HG03378 (cell line): ENCODE measurements at regions not wholly inside any gene's neighbourhood (a gene's known extent, or its start where the extent isn't known, plus 50 kb on each side); places are given as distances from the start of the nearest gene placed in this dataset.
"Not testable (repeated sequence)": the region's sequence is repeated elsewhere in the genome, so short reads cannot be mapped to it uniquely, and the experiment has no call there.

ENCODE experiments used
- ATAC-seq: cut with Tn5 transposase; IDR thresholded peaks from one replicate; pipeline ENCODE4 v1.9.1; 2021; ENCODE audit warnings: mild to moderate bottlenecking, moderate library complexity; ENCODE audit not compliant: unreplicated experiment

DNA sequence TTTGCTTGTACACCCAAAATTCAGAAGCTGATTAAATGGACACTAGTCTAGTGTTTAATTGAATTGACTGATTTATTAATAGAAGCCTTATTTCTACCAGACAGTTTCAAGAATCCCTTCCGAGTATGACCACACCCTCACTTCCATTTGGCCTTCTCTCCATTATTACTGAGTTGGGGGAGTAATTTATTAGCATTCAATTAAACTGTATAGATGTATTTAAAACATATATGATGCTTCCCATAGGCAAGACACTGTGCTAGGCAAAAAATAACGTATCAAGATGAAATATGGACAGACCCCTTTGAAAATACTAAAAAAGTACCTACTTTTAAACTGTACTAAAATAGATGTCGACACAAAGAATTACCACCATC, 112.9 kb upstream of the PHACTR1 start:
- ATAC-seq = no peak

- peak; percentile 42 for ATAC-seq
These were observed 110.7 kb upstream of the PHACTR1 start for GRCh38 chr6:12605888-12606345.

GRCh38 chr6:12606616-12607015, 110.0 kb upstream of the PHACTR1 start:
- no peak for ATAC-seq

DNA sequence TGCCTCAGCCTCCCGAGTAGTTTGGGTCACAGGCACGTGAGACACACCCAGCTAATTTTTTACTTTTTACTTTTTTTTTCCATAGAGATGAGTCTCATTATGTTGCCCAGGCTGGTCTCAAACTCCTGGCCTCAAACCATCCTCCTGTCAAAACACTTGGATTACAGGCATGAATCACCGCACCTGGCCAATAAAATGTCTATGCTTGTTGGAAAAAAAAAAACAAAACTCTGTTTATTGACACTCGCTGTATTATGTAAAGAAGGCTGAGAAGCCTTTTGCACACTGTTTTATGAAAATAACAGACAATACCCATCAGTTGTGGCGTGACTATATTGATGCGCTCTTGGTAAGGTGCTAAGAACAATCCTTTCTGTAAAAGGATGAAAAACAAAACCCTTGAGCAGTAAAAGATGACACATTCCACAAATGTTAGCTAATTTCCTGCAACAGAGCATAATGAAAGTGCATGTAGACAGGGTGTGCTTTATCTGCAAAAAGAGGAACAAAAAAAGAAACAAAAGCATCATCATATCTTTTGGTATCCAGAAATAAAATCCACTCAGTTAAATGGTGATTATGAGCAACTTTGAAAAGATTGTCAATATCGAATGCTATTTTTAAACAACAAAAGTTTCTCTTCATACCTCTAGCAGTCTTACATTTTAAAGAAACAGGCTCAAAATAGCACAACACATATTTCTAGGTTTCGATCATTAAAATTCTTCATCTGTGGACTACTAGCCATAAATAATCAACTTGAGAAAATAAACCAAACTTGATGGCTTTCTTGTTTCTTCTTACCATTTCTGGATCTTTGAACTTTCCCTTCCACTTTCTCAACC, 108.3 kb upstream of the PHACTR1 start:
- ATAC-seq = peak; percentile 80

- peak; percentile 5 for ATAC-seq
These were observed 107.7 kb upstream of the PHACTR1 start for GRCh38 chr6:12608874-12609273.

DNA sequence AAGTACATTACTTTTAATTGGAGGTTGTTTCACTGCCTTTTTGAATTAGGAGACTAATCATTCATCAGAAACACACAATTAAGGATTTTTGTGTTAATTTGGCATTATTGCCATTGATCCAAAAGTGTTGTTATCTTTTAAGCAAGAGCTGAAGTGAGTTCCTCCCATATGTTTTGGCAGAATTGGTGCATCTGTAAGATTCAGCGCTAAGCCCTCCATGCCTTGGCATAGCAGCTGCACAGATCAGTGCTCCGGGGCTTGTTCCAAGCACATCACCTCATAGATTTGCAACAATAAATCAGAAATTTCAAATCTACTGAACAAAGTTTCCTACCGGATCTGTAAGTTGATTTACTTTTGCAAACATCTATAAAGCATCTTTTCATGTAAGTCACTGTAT, 106.8 kb upstream of the PHACTR1 start:
- no peak for ATAC-seq

- ATAC-seq = no peak
These were observed 105.7 kb upstream of the PHACTR1 start for GRCh38 chr6:12610862-12611261.

- ATAC-seq = no peak
These were observed 102.8 kb upstream of the PHACTR1 start for GRCh38 chr6:12613811-12614210.

GRCh38 chr6:12614456-12614855, 102.1 kb upstream of the PHACTR1 start:
- no peak for ATAC-seq

- ATAC-seq = no peak
These were observed 98.3 kb upstream of the PHACTR1 start for GRCh38 chr6:12618296-12618695.

DNA sequence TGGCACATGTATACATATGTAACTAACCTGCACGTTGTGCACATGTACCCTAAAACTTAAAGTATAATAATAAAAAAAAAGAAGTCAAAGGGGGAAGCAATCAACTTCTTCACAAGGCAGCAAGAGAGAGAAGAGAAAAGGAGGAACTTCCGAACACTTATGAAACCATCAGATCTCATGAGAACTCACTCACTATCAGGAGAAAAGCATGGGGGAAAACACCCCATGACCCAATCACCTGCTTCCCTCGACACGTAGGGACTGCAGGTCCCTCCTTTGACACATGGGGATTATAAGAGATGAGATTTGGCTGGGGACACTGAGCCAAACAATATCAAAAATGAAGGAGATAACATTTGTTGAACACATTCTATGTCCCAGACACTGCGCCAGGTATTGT, 94.8 kb upstream of the PHACTR1 start:
- no peak for ATAC-seq

DNA sequence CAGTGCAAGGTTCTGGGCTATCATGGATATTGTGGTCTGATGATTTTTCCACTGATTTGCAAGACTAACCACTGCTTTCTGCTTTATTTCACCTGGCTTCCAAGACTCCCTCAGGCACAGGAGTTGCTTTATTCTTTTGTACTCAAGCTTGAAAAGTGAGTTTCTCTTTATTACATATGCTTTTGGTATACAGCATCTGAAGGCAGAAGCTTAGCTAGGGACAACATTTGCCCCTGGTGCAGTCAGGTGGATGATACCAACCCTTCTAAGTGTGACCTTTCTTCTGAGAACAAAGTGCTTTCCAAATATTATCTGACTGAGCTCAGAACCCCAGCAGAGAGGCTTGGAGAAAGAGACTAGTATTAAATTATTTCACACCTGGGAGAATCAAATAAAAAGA, 94.0 kb upstream of the PHACTR1 start:
- ATAC-seq = no peak

DNA sequence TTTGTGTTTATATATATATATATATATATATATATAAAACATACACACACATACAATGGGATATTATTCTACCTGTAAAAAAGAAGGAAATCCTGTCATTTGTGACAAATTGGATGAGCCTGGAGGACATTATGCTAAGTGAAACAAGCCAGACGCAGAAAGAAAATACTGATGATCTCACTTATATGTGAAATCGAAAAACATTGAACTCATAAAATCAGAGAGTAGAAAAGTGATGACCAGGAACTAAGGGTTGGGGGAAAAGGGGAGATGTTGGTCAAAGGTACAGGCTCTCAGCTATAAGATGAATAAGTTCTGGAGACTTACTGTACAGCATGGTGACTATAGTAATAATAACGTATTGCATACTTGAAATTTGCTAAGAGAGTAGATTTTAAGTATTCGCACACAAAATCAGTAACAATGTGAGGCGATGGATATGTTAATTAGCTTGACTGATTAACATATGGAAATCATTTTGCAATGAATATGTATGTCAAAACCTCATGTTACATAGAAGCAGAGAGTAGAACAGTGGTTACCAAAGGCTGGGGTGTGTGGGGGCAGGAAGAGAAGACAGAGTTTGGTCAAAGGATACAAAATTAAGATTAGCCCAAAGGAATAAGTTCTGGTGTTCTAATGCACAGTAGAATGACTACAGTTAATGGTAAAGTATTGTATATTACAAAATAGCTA, 92.3 kb upstream of the PHACTR1 start:
- no peak for ATAC-seq

DNA sequence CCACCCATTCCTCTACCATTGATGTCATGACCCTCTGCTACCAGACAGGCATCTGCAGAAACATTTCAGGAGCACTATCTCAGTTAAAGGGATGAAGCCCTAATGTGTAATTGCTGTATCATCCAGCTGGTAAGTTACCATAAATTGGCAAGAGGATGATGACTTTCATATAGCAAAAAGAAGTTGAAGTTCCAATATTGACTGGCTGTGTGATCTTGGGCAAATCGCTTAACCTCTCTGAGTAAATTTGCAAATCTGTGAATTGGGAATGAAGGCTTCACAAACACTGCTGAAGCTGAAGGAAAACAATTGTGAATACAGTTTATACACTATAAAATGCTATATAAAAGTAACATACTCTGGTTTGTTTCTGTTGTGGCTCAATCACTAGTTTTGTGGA, 89.5 kb upstream of the PHACTR1 start:
- no peak for ATAC-seq

DNA sequence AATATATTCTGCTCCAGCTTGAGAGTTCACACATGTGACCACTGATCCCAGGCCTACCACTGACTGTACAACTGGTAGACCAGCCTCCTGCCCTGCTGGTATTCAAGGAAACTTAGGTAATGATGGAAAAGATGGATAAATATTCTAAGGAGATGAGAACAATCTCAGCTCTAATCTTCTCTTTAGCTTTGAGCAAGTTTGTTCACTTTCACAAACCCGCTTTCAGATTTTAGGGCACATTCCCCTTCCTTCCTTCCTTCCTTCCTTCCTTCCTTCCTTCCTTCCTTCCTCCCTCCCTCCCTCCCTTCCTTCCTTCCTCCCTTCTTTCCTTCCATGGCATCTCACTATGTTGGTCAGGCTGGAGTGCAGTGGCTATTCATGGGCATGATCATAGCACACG, 88.2 kb upstream of the PHACTR1 start:
- no peak for ATAC-seq

DNA sequence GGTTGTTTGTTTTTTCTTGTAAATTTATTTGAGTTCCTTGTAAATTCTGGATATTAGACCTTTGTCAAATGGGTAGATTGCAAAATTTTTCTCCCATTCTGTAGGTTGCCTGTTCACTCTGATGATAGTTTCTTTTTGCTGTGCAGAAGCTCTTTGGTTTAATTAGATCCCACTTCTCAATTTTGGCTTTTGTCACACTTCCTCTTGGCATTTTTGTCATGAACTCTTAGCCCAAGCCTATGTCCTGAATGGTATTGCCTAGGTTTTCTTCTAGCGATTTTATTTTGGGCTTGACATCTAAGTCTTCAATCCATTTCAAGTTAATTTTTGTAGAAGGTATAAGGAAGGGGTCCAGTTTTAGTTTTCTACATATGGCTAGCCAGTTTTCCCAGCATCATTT, 82.8 kb upstream of the PHACTR1 start:
- ATAC-seq = not testable (repeated sequence)

DNA sequence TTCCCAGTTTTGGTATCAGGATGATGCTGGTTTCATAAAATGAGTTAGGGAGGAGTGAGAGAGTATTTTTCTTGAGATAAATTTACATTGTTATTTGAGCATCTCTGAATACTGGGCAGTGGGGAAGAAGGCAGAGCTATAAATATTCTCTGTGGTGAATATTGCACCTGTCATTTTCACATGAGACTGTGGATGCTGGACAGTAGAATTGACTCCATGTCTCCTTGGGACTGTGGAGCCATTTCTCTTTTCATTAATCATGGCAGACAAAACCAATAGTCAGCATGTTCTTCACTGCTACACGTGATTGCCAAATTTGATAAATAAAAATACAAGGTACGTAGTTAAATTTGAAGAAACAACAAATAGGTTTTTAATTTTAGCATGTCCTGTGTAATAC, 81.2 kb upstream of the PHACTR1 start:
- ATAC-seq = no peak

GRCh38 chr6:12635813-12636212, 80.8 kb upstream of the PHACTR1 start:
- no peak for ATAC-seq

- no peak for ATAC-seq
These were observed 80.2 kb upstream of the PHACTR1 start for GRCh38 chr6:12636336-12636735.

DNA sequence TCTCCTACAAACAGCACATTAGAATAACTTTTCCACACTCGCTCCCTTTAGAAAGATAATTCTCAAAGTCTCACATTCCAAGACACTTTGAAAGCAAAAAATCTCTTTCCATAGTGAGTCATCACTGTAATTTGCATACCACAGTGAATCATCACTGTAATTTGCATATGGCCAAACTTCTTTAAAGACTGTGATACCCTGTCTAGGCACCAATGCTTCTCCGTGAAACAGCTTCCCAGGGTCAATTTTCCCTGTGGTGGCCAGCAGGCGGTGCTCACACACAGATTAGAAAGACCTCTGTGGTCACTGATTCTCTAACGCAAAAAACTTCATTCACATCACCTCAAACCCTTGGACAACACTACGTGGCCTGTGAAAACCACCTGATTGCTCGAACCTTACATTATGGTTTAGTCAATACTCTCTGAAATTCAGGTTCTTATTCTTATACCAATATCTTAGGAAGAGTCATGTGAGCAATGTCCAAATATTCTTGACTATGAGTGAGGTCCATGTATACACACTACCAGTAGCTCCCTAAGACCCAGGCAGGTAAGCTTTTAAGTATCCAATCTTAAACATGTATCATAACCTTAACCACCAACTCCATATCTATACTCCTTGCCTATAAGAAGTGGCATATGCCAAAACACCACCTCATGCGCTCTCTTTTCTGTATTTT, 78.5 kb upstream of the PHACTR1 start:
- peak; percentile 58 for ATAC-seq

- ATAC-seq = no peak
These were observed 76.1 kb upstream of the PHACTR1 start for GRCh38 chr6:12640438-12640837.

- not testable (repeated sequence) for ATAC-seq
These were observed 74.8 kb upstream of the PHACTR1 start for GRCh38 chr6:12641785-12642184.
